Nephron progenitor cell (in vitro differentiated cells): ENCODE measurements at regions not wholly inside any gene's neighbourhood (a gene's known extent, or its start where the extent isn't known, plus 50 kb on each side); places are given as distances from the start of the nearest gene placed in this dataset.

Source experiments
- DNase-seq: peaks from one replicate; pipeline ENCODE4 v3.0.0; 2021
- H3K27ac Mint-ChIP-seq: 2 replicates; pipeline ENCODE4 v1.8.0; 2021; ENCODE audit warnings: mild to moderate bottlenecking, moderate library complexity, mixed read lengths
- H3K27me3 Mint-ChIP-seq: 2 replicates; pipeline ENCODE4 v1.8.0; 2021; ENCODE audit warnings: mild to moderate bottlenecking, low read depth, mixed read lengths; ENCODE audit not compliant: poor library complexity
- H3K36me3 Mint-ChIP-seq: 2 replicates; pipeline ENCODE4 v1.8.0; 2021; ENCODE audit warnings: low read depth, mixed read lengths
- H3K4me1 Mint-ChIP-seq: 2 replicates; pipeline ENCODE4 v1.8.0; 2021; ENCODE audit warnings: mixed read lengths
- H3K4me3 Mint-ChIP-seq: 2 replicates; pipeline ENCODE4 v1.8.0; 2021; ENCODE audit warnings: mild to moderate bottlenecking, moderate library complexity, mixed read lengths
- H3K9me3 Mint-ChIP-seq: 2 replicates; pipeline ENCODE4 v1.8.0; 2021; ENCODE audit warnings: mild to moderate bottlenecking, moderate library complexity, mixed read lengths
- TF ChIP-seq, protein P1 (sequence below): fragments of 200-600 bp; sonication (generic); IDR thresholded peaks from 2 replicates; pipeline ENCODE4 v1.5.0; 2021; ENCODE audit warnings: antibody characterized with exemption

DNA sequence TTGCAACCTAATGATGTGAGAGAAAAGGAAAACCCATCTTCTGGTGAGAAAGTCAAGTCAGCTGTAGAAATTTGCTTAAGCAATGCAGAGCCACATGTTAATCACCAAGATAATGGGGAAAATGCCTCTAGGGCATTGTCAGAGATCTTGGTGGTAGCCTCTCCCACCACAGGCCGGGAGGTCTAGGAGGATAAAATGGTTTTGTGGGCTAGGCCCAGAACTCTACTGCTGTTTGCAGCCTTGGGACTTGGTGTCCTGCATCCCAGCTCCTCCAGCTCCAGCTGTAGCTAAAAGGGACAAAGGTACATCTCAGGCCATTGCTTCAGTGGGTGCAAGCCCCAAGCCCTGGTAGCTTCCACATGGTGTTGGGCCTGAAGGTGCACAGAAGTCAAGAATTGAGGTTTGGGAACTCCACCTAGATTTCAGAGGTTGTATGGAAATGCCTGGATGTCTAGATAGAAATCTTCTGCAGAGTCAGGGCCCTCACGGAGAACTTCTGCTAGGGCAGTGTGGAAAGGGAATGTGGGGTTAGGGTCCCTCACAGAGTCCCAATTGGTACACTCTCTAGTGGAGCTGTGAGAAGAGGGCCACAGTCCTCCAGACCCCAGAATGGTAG, 382.2 kb upstream of the KLHL1 start:
- DNase-seq = no peak
- H3K27ac Mint-ChIP-seq = no peak overlapping the region
- no peaks in the 10 kb centered on the region for H3K36me3 Mint-ChIP-seq
- peaks cover 28% of the 10 kb centered on the region for H3K9me3 Mint-ChIP-seq
- H3K4me3 Mint-ChIP-seq = no peak overlapping the region
- H3K27me3 Mint-ChIP-seq = no peaks in the 10 kb centered on the region
- H3K4me1 Mint-ChIP-seq = no peaks in the 10 kb centered on the region
- TF ChIP-seq, protein P1, sequence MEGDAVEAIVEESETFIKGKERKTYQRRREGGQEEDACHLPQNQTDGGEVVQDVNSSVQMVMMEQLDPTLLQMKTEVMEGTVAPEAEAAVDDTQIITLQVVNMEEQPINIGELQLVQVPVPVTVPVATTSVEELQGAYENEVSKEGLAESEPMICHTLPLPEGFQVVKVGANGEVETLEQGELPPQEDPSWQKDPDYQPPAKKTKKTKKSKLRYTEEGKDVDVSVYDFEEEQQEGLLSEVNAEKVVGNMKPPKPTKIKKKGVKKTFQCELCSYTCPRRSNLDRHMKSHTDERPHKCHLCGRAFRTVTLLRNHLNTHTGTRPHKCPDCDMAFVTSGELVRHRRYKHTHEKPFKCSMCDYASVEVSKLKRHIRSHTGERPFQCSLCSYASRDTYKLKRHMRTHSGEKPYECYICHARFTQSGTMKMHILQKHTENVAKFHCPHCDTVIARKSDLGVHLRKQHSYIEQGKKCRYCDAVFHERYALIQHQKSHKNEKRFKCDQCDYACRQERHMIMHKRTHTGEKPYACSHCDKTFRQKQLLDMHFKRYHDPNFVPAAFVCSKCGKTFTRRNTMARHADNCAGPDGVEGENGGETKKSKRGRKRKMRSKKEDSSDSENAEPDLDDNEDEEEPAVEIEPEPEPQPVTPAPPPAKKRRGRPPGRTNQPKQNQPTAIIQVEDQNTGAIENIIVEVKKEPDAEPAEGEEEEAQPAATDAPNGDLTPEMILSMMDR = no peak

DNA sequence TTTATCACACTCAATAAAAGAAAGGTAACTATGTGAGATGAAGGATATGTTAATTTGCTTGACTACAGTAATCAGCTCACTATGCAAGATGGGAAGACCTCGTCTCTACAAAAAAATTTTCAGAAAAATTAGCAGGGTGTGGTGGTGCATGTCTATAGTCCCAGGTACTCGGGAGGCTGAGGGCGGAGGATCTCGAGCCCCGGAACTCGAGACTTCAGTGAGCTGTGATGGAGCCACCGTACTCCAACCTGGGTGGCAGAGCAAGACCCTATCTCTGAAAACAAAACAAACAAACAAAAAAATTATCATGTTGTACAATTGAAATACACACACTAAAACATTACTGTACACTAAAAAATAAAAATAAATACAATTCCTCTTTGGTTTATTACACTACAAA, 376.7 kb upstream of the KLHL1 start:
- no peaks in the 10 kb centered on the region for H3K4me1 Mint-ChIP-seq
- no peak overlapping the region for H3K27ac Mint-ChIP-seq
- no peak overlapping the region for H3K4me3 Mint-ChIP-seq
- no peaks in the 10 kb centered on the region for H3K36me3 Mint-ChIP-seq
- no peak for DNase-seq
- TF ChIP-seq, protein P1 = no peak
- peaks cover 3% of the 10 kb centered on the region for H3K27me3 Mint-ChIP-seq
- H3K9me3 Mint-ChIP-seq = peaks cover 7% of the 10 kb centered on the region

DNA sequence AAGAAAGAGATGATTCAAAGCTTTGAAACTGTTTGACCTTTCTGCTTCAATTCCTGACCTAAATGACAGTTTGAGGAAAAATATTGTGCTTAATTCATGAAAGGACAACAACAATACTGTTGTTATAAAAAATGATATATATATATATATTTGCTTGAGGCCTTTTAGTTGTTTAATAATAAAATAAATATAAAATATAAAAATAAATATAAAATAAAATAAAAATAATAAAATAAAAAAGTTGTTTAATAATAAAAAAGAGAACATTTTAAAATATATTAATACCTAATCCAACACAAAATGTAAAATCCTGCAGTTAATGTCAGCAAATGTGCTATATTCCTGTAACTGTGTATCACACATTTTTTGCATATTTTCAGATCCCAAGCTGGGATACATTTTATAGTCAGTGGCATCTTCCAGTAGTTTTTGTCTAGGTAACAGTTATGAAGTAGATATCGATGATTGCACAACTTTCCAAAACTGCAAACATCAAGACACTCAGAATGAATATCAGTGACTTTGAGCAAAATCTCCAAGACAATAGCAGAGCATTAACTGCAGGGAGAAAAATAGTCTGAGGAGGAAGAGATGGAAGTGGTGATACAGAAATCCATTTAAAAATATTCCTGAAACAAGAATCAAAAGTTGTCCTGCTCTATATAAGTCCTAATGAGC, 375.5 kb upstream of the KLHL1 start:
- no peak for DNase-seq
- peaks cover 6% of the 10 kb centered on the region for H3K27me3 Mint-ChIP-seq
- H3K4me1 Mint-ChIP-seq = no peaks in the 10 kb centered on the region
- H3K9me3 Mint-ChIP-seq = no peaks in the 10 kb centered on the region
- H3K36me3 Mint-ChIP-seq = no peaks in the 10 kb centered on the region
- TF ChIP-seq, protein P1 = no peak
- H3K4me3 Mint-ChIP-seq = no peak overlapping the region
- no peak overlapping the region for H3K27ac Mint-ChIP-seq

DNA sequence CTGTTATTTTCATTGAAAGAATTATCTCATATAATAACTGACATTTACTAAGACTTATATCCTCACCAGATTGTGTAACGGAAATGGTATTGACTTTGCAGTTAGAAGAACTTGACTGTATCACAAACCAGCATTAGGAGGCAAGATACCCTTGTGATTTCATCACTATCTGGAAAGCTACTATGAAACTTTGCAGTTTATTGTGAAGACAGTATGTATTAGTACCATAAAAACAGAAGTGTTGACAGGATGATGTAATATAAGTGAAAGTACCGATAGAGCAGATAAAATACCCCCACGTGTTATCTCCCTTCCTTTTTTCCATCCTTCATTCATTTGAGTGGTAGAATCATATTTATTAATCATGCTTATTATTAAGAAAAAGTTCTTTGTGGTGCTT, 365.7 kb upstream of the KLHL1 start:
- no peak overlapping the region for H3K27ac Mint-ChIP-seq
- H3K36me3 Mint-ChIP-seq = no peaks in the 10 kb centered on the region
- no peaks in the 10 kb centered on the region for H3K4me1 Mint-ChIP-seq
- H3K4me3 Mint-ChIP-seq = no peak overlapping the region
- DNase-seq = no peak
- peaks cover 4% of the 10 kb centered on the region for H3K27me3 Mint-ChIP-seq
- no peaks in the 10 kb centered on the region for H3K9me3 Mint-ChIP-seq
- TF ChIP-seq, protein P1 = no peak

DNA sequence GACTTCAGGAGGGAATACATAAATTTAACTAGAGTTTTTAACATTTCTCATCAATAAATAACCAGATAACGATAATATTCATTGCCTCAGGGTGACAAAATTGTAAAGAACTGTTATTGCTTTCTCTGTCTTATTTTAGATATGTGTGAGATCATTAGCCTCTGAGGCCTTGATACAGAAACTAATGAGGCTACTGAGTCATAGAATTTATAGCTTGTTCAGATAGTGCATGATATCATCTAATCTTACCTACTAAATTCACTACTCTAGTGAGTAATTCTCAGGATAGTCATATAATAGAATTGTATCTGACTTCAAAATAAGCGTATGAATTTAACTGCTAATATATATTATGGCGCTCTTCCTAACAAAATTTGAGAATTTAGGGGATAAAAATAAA, 360.8 kb upstream of the KLHL1 start:
- Mint-ChIP-seq H3K4me1 (no peaks in the 10 kb centered on the region), H3K36me3 (no peaks in the 10 kb centered on the region), H3K27me3 (no peaks in the 10 kb centered on the region), H3K27ac (no peak overlapping the region), H3K9me3 (no peaks in the 10 kb centered on the region), H3K4me3 (no peak overlapping the region)
- no peak for DNase-seq
- TF ChIP-seq, protein P1 = no peak

DNA sequence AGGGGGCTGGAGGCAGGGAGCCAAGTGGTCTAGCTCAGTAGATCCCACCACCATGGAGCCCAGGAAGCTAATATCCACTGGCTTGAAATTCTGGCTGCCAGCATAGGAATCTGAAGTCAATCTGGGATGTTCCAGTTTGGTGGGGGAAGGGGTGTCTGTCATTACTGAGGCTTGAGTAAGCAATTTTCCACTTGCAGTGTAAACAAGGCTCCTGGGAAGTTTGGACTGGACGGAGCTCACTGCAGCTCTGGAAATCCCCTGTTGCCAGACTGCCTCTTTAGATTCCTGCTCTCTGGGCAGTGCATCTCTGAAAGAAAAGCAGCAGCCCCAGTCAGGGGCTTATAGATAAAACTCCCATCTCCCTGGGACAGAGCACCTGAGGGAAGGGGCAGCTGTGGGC, 349.2 kb upstream of the KLHL1 start:
- H3K4me3 Mint-ChIP-seq = no peak overlapping the region
- DNase-seq = no peak

More for the DNA sequence above, 349.2 kb upstream of the KLHL1 start:
- Mint-ChIP-seq H3K27me3 (no peaks in the 10 kb centered on the region), H3K27ac (no peak overlapping the region), H3K4me1 (peaks cover 19% of the 10 kb centered on the region), H3K9me3 (peaks cover 42% of the 10 kb centered on the region), H3K36me3 (no peaks in the 10 kb centered on the region)
- TF ChIP-seq, protein P1 = no peak
